A673 (cell line): ENCODE measurements at regions not wholly inside any gene's neighbourhood (a gene's known extent, or its start where the extent isn't known, plus 50 kb on each side); places are given as distances from the start of the nearest gene placed in this dataset.

Experiments used
- BruUV-seq: library from RNA; stranded (reverse); fragments of 400-500 nt; replicated peaks from 2 replicates; lab custom pipeline; 2021; lab: Mats Ljungman, UMichigan
- CTCF ChIA-PET: fragments of 300-600 bp; sonication (Branson Sonifier 250); formaldehyde crosslinking; loops from one replicate; lab custom pipeline; 2022; ENCODE audit warnings: antibody characterized with exemption; lab: Charles Lee
- POLR2A ChIA-PET: fragments of 300-600 bp; sonication (Branson Sonifier 250); formaldehyde crosslinking; loops from one replicate; lab custom pipeline; 2022; ENCODE audit warnings: antibody characterized with exemption; ENCODE audit not compliant: low non-redundant PET; lab: Charles Lee
- DNase-seq: peaks from one replicate; pipeline ENCODE4 v3.0.0-alpha.2; 2015; ENCODE audit warnings: low spot score
- H3K27ac ChIP-seq: fragments of 200-600 bp; sonication (generic); 2 replicates; pipeline ENCODE4 v1.5.1; 2016; ENCODE audit warnings: mixed run types, low read depth, mild to moderate bottlenecking, mixed read lengths, antibody characterized with exemption, low read length; ENCODE audit not compliant: poor library complexity, severe bottlenecking
- H3K27me3 ChIP-seq: fragments of 200-600 bp; sonication (generic); replicated peaks from 2 replicates; pipeline ENCODE4 v1.6.1; 2017; ENCODE audit warnings: mixed run types, low read depth, mild to moderate bottlenecking, mixed read lengths, antibody characterized with exemption, low read length; ENCODE audit not compliant: insufficient read depth, poor library complexity
- H3K36me3 ChIP-seq: fragments of 200-600 bp; sonication (generic); 2 replicates; pipeline ENCODE4 v1.6.1; 2016; ENCODE audit warnings: mixed run types, mild to moderate bottlenecking, mixed read lengths, antibody characterized with exemption, low read length; ENCODE audit not compliant: insufficient read depth, poor library complexity, severe bottlenecking
- H3K4me1 ChIP-seq: fragments of 200-600 bp; sonication (generic); 2 replicates; pipeline ENCODE4 v1.6.1; 2017; ENCODE audit warnings: mixed run types, mild to moderate bottlenecking, mixed read lengths, antibody characterized with exemption, low read length; ENCODE audit not compliant: insufficient read depth, poor library complexity, severe bottlenecking
- H3K4me3 ChIP-seq: fragments of 200-600 bp; sonication (generic); 2 replicates; pipeline ENCODE4 v1.5.1; 2016; ENCODE audit warnings: low read depth, mixed run types, mild to moderate bottlenecking, mixed read lengths, low read length; ENCODE audit not compliant: poor library complexity, severe bottlenecking
- H3K9me3 ChIP-seq: fragments of 200-600 bp; sonication (generic); 2 replicates; pipeline ENCODE4 v1.6.1; 2016; ENCODE audit warnings: mixed run types, low read depth, mild to moderate bottlenecking, mixed read lengths, antibody characterized with exemption, low read length; ENCODE audit not compliant: poor library complexity, severe bottlenecking
- EZH2 ChIP-seq: fragments of 200-600 bp; sonication (generic); IDR thresholded peaks from 2 replicates; pipeline ENCODE4 v1.6.1; 2017; ENCODE audit warnings: borderline replicate concordance, low read depth, mild to moderate bottlenecking, mixed read lengths, antibody characterized with exemption, low read length; ENCODE audit not compliant: poor library complexity, severe bottlenecking
- intact Hi-C: fragments of 100-400 bp; cut with micrococcal nuclease; formaldehyde crosslinking; loops from one replicate; pipeline ENCODE4 v1.10.0; 2022; ENCODE audit not compliant: unreplicated experiment
- TF ChIP-seq, protein P1 (sequence below): fragments of 300-800, 200-600 bp; sonication (generic); conservative IDR thresholded peaks from 2 replicates; pipeline ENCODE4 v1.5.1; 2017; ENCODE audit warnings: low read depth, mild to moderate bottlenecking, antibody characterized with exemption, low read length, moderate library complexity, mixed read lengths

DNA sequence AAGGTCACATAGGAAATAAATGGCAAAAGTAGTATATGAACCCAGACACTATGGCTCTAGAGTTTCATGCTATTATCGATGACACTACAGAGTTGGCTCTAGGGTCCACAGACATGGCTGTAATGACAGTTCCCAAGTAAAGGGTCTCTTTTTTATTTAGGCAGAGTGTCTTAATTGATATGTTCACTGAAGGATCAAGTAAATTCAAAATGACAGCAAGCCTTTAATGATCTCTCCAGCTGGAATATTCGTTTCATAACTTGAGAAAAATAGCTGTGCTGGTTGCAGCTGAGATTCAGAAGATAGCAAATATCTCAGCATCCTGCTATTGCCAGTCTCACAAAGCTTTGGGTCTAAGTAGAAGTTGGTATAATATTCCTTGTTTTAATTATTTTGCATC is 333.6 kb upstream of the MAGI2 start:
- H3K4me3 ChIP-seq, result no peak overlapping the region
- TF ChIP-seq EZH2, result no peak
- TF ChIP-seq, protein P1, sequence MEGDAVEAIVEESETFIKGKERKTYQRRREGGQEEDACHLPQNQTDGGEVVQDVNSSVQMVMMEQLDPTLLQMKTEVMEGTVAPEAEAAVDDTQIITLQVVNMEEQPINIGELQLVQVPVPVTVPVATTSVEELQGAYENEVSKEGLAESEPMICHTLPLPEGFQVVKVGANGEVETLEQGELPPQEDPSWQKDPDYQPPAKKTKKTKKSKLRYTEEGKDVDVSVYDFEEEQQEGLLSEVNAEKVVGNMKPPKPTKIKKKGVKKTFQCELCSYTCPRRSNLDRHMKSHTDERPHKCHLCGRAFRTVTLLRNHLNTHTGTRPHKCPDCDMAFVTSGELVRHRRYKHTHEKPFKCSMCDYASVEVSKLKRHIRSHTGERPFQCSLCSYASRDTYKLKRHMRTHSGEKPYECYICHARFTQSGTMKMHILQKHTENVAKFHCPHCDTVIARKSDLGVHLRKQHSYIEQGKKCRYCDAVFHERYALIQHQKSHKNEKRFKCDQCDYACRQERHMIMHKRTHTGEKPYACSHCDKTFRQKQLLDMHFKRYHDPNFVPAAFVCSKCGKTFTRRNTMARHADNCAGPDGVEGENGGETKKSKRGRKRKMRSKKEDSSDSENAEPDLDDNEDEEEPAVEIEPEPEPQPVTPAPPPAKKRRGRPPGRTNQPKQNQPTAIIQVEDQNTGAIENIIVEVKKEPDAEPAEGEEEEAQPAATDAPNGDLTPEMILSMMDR, result no peak
- H3K9me3 ChIP-seq, result no peaks in the 10 kb centered on the region
- CTCF ChIA-PET, result no interaction called here
- intact Hi-C loops, result no loop called here
- H3K36me3 ChIP-seq, result no peaks in the 10 kb centered on the region
- no peaks in the 10 kb centered on the region for H3K4me1 ChIP-seq
- no peak overlapping the region for H3K27ac ChIP-seq
- peaks cover 9% of the 10 kb centered on the region for H3K27me3 ChIP-seq
- POLR2A ChIA-PET, result no interaction called here
- BruUV-seq, result no TSS peak
- no peak for DNase-seq

DNA sequence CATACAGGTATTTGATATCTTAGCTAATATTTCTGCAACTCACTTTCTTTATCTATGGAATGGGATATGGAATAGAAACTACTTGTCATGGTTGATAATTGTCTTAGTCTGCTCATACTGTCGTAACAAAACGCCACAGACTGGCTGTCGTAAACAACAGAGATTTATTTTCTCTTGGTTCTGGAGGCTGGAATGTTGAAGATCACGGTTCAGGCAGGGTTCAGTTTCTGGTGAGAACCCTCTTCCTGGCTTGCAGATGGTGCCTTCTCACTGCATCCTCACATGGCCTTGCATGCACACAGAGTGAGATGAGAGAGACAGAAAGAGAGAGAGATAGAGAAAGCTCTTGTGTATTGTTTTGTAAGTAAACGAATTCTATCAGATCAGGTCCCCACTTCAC is 332.7 kb upstream of the MAGI2 start:
- H3K4me3 ChIP-seq, result no peak overlapping the region

DNA sequence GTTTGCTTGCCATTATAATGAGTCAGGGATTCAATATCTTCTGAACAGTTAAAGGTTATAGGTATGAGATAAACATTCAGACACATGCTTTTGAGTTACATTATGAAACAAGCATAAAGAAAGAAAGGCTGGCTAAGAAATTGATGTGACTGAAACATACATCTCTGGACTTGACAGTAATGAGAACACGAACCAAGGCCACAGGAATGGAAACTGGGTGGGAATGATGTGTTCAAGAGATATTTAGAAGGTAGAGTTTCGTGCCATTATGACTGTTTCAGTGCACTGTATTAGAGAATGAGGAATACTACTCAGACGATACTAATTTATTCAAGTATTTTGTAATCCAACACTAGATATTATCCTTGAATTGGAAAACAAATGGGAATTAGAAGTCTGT is 332.1 kb upstream of the MAGI2 start:
- Histone ChIP-seq H3K9me3 (no peaks in the 10 kb centered on the region), H3K36me3 (no peaks in the 10 kb centered on the region), H3K4me1 (no peaks in the 10 kb centered on the region), H3K27ac (no peak overlapping the region), H3K27me3 (peaks cover 4% of the 10 kb centered on the region), H3K4me3 (no peak overlapping the region)
- TF ChIP-seq, protein P1, result no peak
- no peak for TF ChIP-seq EZH2
- intact Hi-C loops, result no loop called here
- ChIA-PET CTCF (no interaction called here), POLR2A (no interaction called here)
- no peak for DNase-seq
- no TSS peak for BruUV-seq

More for the DNA sequence above, 332.7 kb upstream of the MAGI2 start:
- Histone ChIP-seq H3K27ac (no peak overlapping the region), H3K9me3 (no peaks in the 10 kb centered on the region), H3K4me1 (no peaks in the 10 kb centered on the region), H3K27me3 (peaks cover 4% of the 10 kb centered on the region), H3K36me3 (no peaks in the 10 kb centered on the region)
- DNase-seq, result no peak
- POLR2A ChIA-PET, result no interaction called here
- no peak for TF ChIP-seq EZH2
- TF ChIP-seq, protein P1, result no peak
- intact Hi-C loops, result no loop called here
- CTCF ChIA-PET, result no interaction called here
- no TSS peak for BruUV-seq
